VCaP (cell line): ENCODE measurements at regions not wholly inside any gene's neighbourhood (a gene's known extent, or its start where the extent isn't known, plus 50 kb on each side); places are given as distances from the start of the nearest gene placed in this dataset.

ENCODE experiments used
- H3K27ac ChIP-seq: fragments of 450-650 bp; 2 replicates; pipeline ENCODE4 v1.5.1; 2017
- TF ChIP-seq, protein P1 (sequence below): fragments of 450-650 bp; conservative IDR thresholded peaks from 2 replicates; pipeline ENCODE4 v1.5.1; 2017; ENCODE audit warnings: mild to moderate bottlenecking, moderate library complexity

GRCh38 chr3:87333393-87333892 lies 57.1 kb upstream of the POU1F1 start:
- TF ChIP-seq, protein P1, sequence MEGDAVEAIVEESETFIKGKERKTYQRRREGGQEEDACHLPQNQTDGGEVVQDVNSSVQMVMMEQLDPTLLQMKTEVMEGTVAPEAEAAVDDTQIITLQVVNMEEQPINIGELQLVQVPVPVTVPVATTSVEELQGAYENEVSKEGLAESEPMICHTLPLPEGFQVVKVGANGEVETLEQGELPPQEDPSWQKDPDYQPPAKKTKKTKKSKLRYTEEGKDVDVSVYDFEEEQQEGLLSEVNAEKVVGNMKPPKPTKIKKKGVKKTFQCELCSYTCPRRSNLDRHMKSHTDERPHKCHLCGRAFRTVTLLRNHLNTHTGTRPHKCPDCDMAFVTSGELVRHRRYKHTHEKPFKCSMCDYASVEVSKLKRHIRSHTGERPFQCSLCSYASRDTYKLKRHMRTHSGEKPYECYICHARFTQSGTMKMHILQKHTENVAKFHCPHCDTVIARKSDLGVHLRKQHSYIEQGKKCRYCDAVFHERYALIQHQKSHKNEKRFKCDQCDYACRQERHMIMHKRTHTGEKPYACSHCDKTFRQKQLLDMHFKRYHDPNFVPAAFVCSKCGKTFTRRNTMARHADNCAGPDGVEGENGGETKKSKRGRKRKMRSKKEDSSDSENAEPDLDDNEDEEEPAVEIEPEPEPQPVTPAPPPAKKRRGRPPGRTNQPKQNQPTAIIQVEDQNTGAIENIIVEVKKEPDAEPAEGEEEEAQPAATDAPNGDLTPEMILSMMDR: no peak

DNA sequence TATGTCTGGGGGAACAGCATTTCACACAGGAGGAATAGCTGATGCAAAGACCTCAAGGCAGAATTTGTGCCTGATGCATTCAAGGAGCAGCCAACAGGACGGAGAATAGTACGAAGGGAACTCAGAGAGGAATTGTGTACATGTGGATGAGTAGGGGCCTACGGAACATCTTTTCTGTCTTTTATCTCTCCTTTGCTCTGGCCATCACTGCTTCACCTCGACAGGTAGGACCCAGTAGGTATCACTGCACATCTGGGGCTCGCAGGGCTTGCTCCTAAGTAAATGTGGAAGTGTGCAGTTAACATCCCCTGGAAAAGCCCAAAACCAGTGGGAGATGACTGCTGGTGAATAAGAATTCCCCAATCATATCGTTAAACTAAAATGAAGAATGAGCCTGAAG lies 56.4 kb upstream of the POU1F1 start:
- H3K27ac ChIP-seq: peak overlapping the region; percentile 18; the same call in 1 of the 2 replicates
- TF ChIP-seq, protein P1: no peak

More at GRCh38 chr3:87333393-87333892, 57.1 kb upstream of the POU1F1 start:
- H3K27ac ChIP-seq: peak overlapping the region; percentile 18; the same call in 1 of the 2 replicates

DNA sequence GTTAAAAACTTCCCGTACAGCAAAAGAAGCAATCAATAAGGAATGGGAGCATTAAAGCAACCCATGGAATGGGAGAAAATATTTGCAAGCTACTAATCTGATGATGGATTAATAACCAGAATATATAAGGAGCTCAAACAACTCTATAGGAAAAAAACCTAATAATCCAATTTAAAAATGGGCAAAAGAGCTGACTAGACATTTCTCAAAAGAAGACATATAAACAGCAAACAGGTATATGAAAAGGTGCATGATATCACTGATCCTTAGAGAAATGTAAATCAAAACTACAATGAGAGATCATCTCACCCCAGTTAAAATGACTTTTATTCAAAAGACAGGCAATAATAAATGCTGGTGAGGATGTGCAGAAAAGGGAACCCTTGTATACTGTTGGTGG lies 52.7 kb upstream of the POU1F1 start:
- no peak overlapping the region for H3K27ac ChIP-seq
- TF ChIP-seq, protein P1: no peak
